ENCODE measurements at regions not wholly inside any gene's neighbourhood (a gene's known extent, or its start where the extent isn't known, plus 50 kb on each side); places are given as distances from the start of the nearest gene placed in this dataset.

DNA sequence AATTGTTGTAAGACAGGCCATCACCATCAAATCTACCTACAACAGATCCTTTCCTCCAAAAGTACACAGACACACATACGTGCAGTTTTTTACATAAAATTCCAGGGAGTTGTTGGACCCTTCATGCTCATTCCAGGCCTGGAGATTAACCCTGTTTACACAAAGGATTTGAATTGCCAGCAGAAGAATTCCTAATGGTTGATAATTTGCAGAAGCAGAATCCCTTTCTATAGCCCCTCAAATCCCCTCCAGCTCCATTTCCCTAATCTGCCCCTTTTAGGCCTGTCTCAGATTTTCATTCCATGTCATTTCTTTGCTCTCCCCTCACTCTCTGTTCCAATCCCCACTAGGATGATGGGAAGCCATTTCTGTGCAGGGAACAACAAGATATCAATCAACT lies 102.9 kb upstream of the TOX3 start:
- TF ChIP-seq, protein P1, sequence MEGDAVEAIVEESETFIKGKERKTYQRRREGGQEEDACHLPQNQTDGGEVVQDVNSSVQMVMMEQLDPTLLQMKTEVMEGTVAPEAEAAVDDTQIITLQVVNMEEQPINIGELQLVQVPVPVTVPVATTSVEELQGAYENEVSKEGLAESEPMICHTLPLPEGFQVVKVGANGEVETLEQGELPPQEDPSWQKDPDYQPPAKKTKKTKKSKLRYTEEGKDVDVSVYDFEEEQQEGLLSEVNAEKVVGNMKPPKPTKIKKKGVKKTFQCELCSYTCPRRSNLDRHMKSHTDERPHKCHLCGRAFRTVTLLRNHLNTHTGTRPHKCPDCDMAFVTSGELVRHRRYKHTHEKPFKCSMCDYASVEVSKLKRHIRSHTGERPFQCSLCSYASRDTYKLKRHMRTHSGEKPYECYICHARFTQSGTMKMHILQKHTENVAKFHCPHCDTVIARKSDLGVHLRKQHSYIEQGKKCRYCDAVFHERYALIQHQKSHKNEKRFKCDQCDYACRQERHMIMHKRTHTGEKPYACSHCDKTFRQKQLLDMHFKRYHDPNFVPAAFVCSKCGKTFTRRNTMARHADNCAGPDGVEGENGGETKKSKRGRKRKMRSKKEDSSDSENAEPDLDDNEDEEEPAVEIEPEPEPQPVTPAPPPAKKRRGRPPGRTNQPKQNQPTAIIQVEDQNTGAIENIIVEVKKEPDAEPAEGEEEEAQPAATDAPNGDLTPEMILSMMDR (conservative IDR thresholded peaks at IDR 0.05; ENCODE audit: low read depth, low read length) = no peak
- no peak for TF ChIP-seq EZH2phosphoT487 (IDR thresholded peaks at IDR 0.05; ENCODE audit: borderline replicate concordance, low read length)
- TF ChIP-seq EZH2 (IDR thresholded peaks at IDR 0.05; ENCODE audit: low read length, unreplicated experiment) = no peak

DNA sequence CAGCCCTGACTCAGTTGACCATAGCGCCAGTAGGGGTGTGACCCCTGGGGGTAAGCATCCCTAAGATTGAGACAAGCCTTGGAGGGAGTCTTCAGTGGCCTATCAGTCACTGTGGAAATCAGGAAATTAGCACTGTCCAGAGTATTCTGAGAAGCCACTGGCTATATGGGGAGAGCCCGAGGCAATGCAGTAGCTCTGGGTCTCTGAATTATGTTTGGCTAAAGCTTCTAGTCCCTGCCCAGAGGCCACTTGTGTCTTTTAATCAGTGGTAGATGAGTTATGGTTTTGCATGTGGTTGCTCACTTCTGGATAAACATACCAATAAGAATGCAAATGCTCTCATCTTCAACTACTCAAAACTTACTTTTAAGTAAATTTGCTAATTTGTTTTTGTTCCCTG lies 100.6 kb upstream of the TOX3 start:
- no peaks in the 10 kb centered on the region for H3F3A ChIP-seq (ENCODE audit: low read length, unreplicated experiment)
- H3K27me3 ChIP-seq (ENCODE audit: low read length) = no peaks in the 10 kb centered on the region
- no peaks in the 10 kb centered on the region for H3K9me3 ChIP-seq (ENCODE audit: low read length)
- H3K4me2 ChIP-seq (ENCODE audit: low read length) = no peak overlapping the region
- DNase-seq = no peak
- H4K20me1 ChIP-seq (ENCODE audit: low read length) = no peaks in the 10 kb centered on the region
- intact Hi-C loops (cut with micrococcal nuclease) = no loop called here
- BruUV-seq (replicated peaks) = no TSS peak
- H3K4me1 ChIP-seq (ENCODE audit: insufficient read depth, low read length) = no peaks in the 10 kb centered on the region
- no peaks in the 10 kb centered on the region for H3K79me2 ChIP-seq (ENCODE audit: low read length)
- CTCF ChIA-PET = no interaction called here
- no peak for ATAC-seq
- TF ChIP-seq, protein P1 (conservative IDR thresholded peaks at IDR 0.05; ENCODE audit: low read depth, low read length) = no peak
- TF ChIP-seq EZH2 (IDR thresholded peaks at IDR 0.05; ENCODE audit: low read length, unreplicated experiment) (no peak), EZH2phosphoT487 (IDR thresholded peaks at IDR 0.05; ENCODE audit: borderline replicate concordance, low read length) (no peak)
- H2AFZ ChIP-seq (ENCODE audit: low read length) = no peak overlapping the region
- no peaks in the 10 kb centered on the region for H3K36me3 ChIP-seq (ENCODE audit: low read depth, low read length)
- no peaks in the 10 kb centered on the region for H3K9me2 ChIP-seq (replicated peaks; ENCODE audit: low read length)
- no peak overlapping the region for H3K4me3 ChIP-seq (ENCODE audit: low read length)
- POLR2A ChIA-PET (ENCODE audit: unreplicated experiment) = no interaction called here
- H3K27ac ChIP-seq (ENCODE audit: low read length) = no peak overlapping the region
- no peak overlapping the region for H3K9ac ChIP-seq (ENCODE audit: low read length)

More for the DNA sequence above, 102.9 kb upstream of the TOX3 start:
- ATAC-seq (no peak), DNase-seq (no peak)
- Histone ChIP-seq H3K9me2 (replicated peaks; ENCODE audit: low read length) (no peaks in the 10 kb centered on the region), H3K27me3 (ENCODE audit: low read length) (no peaks in the 10 kb centered on the region), H3K4me1 (ENCODE audit: insufficient read depth, low read length) (no peaks in the 10 kb centered on the region), H3K4me2 (ENCODE audit: low read length) (no peak overlapping the region), H3K4me3 (ENCODE audit: low read length) (no peak overlapping the region), H3K9me3 (ENCODE audit: low read length) (no peaks in the 10 kb centered on the region), H2AFZ (ENCODE audit: low read length) (no peak overlapping the region), H3K36me3 (ENCODE audit: low read depth, low read length) (no peaks in the 10 kb centered on the region), H4K20me1 (ENCODE audit: low read length) (no peaks in the 10 kb centered on the region), H3K79me2 (ENCODE audit: low read length) (no peaks in the 10 kb centered on the region), H3K27ac (ENCODE audit: low read length) (no peak overlapping the region), H3K9ac (ENCODE audit: low read length) (no peak overlapping the region), H3F3A (ENCODE audit: low read length, unreplicated experiment) (no peaks in the 10 kb centered on the region)
- POLR2A ChIA-PET (ENCODE audit: unreplicated experiment) = no interaction called here
- intact Hi-C loops (cut with micrococcal nuclease) = no loop called here
- no TSS peak for BruUV-seq (replicated peaks)
- CTCF ChIA-PET = no interaction called here

DNA sequence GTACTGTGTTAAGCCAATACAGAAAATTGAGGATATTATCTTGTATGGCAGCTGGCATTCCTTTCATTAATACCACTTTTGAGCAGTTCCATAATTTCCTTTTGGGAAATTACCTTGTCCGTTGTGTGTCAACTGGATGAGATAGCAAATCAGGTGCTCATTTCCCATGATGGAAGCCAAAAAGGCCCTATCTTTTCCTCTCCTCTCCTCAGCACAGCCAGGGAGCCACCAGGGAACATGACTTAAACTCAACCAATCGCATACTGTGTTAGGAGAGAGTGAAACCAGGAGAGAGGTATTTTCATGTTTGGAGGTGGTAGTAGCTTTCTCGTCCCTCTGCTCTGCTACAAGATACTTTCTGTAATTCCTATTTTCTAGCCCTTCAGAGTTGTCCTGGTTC lies 96.1 kb upstream of the TOX3 start:
- DNase-seq = no peak
- Histone ChIP-seq H3K9ac (ENCODE audit: low read length) (no peak overlapping the region), H3K27ac (ENCODE audit: low read length) (no peak overlapping the region), H3F3A (ENCODE audit: low read length, unreplicated experiment) (no peaks in the 10 kb centered on the region), H3K4me1 (ENCODE audit: insufficient read depth, low read length) (no peaks in the 10 kb centered on the region), H3K9me3 (ENCODE audit: low read length) (no peaks in the 10 kb centered on the region), H3K4me2 (ENCODE audit: low read length) (no peak overlapping the region), H3K36me3 (ENCODE audit: low read depth, low read length) (no peaks in the 10 kb centered on the region), H2AFZ (ENCODE audit: low read length) (no peak overlapping the region), H4K20me1 (ENCODE audit: low read length) (no peaks in the 10 kb centered on the region), H3K9me2 (replicated peaks; ENCODE audit: low read length) (no peaks in the 10 kb centered on the region), H3K27me3 (ENCODE audit: low read length) (no peaks in the 10 kb centered on the region), H3K4me3 (ENCODE audit: low read length) (no peak overlapping the region), H3K79me2 (ENCODE audit: low read length) (no peaks in the 10 kb centered on the region)
- BruUV-seq (replicated peaks) = no TSS peak
- ChIA-PET CTCF (no interaction called here), POLR2A (ENCODE audit: unreplicated experiment) (no interaction called here)
- TF ChIP-seq, protein P1 (conservative IDR thresholded peaks at IDR 0.05; ENCODE audit: low read depth, low read length) = no peak
- TF ChIP-seq EZH2phosphoT487 (IDR thresholded peaks at IDR 0.05; ENCODE audit: borderline replicate concordance, low read length) = no peak
- no peak for TF ChIP-seq EZH2 (IDR thresholded peaks at IDR 0.05; ENCODE audit: low read length, unreplicated experiment)
- no peak for ATAC-seq
- intact Hi-C loops (cut with micrococcal nuclease) = no loop called here

Measured in PC-3 (cell line).